Lower leg skin (tissue), 4 donors: ENCODE measurements at regions not wholly inside any gene's neighbourhood (a gene's known extent, or its start where the extent isn't known, plus 50 kb on each side); places are given as distances from the start of the nearest gene placed in this dataset.

Experiments
- DNase-seq, 2 donors: peaks; one replicate each; pipeline ENCODE4 v3.0.0-alpha.2; 2019; ENCODE audit warnings: low spot score in 2 of 2
- H3K4me3 ChIP-seq: fragments of 200-600 bp; sonication (generic); 2 replicates; pipeline ENCODE4 v1.5.1; 2017; ENCODE audit warnings: mild to moderate bottlenecking, low read depth; ENCODE audit not compliant: poor library complexity, severe bottlenecking
- POLR2A ChIP-seq, 2 donors: fragments of 450-650 bp; IDR thresholded peaks; one replicate each; pipeline ENCODE4 v1.6.1; 2016 to 2017; ENCODE audit warnings: antibody characterized with exemption in 2 of 2, mild to moderate bottlenecking in 1 of 2, moderate library complexity in 1 of 2
- WGBS, 2 donors: methylation state at CpG; one replicate each; pipeline ENCODE4 v1.1.5; 2018; 5-methylcytosine and 5-hydroxymethylcytosine counted together
- intact Hi-C: fragments of 100-400 bp; cut with DNase I; formaldehyde crosslinking; loops from one replicate; pipeline ENCODE4 v1.15.0; 2023; ENCODE audit warnings: low total_unique reads
- TF ChIP-seq, protein P1 (sequence below), 3 donors: fragments of 450-650 bp; IDR thresholded peaks; one replicate each; pipeline ENCODE4 v1.5.1; 2016; ENCODE audit warnings: antibody characterized with exemption in 3 of 3, mild to moderate bottlenecking in 3 of 3, moderate library complexity in 2 of 3

GRCh38 chr2:147471126-147471525, 373.7 kb upstream of the ACVR2A start:
- intact Hi-C loops, result no loop called here
- TF ChIP-seq, protein P1, sequence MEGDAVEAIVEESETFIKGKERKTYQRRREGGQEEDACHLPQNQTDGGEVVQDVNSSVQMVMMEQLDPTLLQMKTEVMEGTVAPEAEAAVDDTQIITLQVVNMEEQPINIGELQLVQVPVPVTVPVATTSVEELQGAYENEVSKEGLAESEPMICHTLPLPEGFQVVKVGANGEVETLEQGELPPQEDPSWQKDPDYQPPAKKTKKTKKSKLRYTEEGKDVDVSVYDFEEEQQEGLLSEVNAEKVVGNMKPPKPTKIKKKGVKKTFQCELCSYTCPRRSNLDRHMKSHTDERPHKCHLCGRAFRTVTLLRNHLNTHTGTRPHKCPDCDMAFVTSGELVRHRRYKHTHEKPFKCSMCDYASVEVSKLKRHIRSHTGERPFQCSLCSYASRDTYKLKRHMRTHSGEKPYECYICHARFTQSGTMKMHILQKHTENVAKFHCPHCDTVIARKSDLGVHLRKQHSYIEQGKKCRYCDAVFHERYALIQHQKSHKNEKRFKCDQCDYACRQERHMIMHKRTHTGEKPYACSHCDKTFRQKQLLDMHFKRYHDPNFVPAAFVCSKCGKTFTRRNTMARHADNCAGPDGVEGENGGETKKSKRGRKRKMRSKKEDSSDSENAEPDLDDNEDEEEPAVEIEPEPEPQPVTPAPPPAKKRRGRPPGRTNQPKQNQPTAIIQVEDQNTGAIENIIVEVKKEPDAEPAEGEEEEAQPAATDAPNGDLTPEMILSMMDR (IDR thresholded peaks at IDR 0.05), result no peak
- TF ChIP-seq POLR2A (IDR thresholded peaks at IDR 0.05), result no peak
- no peak overlapping the region for H3K4me3 ChIP-seq
- WGBS, 2 donors, result 82 to 94% methylated on average over 1 of the region's 1 CpG
- DNase-seq, result no peak

- intact Hi-C loops, result no loop called here
- H3K4me3 ChIP-seq, result no peak overlapping the region
- WGBS, 2 donors, result 67 to 83% methylated on average over 2 of the region's 2 CpGs
- DNase-seq, result no peak
- TF ChIP-seq, protein P1 (IDR thresholded peaks at IDR 0.05), result no peak
- no peak for TF ChIP-seq POLR2A (IDR thresholded peaks at IDR 0.05)
These were observed 375.4 kb upstream of the ACVR2A start for GRCh38 chr2:147469471-147469870.

GRCh38 chr2:147468963-147469362, 375.9 kb upstream of the ACVR2A start:
- 88 to 95% methylated on average over 5 of the region's 5 CpGs for WGBS, 2 donors
- no peak overlapping the region for H3K4me3 ChIP-seq
- intact Hi-C loops, result no loop called here
- TF ChIP-seq, protein P1 (IDR thresholded peaks at IDR 0.05), result no peak
- no peak for TF ChIP-seq POLR2A (IDR thresholded peaks at IDR 0.05)
- DNase-seq, result no peak

DNA sequence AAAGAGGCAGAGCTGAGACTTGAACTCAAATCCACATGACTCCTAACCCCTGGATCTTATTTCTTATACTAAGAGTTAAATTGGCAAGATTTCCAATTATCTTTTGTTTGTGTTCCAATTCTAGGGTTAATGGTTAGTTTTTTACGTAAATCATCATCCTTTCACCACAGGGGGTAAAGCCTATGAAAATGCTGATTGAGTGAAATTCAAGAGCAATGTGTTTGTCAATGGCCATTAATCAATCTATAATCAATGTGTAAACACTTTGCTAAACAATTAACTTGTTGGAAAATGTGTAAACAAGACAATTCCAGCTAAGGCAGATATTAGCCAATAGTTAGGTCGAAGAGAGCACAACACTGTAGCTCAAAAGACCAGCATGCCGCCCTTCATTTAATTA, 376.5 kb upstream of the ACVR2A start:
- intact Hi-C loops, result no loop called here
- 90% methylated on average over 3 of the region's 3 CpGs for WGBS, 2 donors
- no peak for TF ChIP-seq POLR2A (IDR thresholded peaks at IDR 0.05)
- TF ChIP-seq, protein P1 (IDR thresholded peaks at IDR 0.05), result no peak
- no peak for DNase-seq
- no peak overlapping the region for H3K4me3 ChIP-seq

DNA sequence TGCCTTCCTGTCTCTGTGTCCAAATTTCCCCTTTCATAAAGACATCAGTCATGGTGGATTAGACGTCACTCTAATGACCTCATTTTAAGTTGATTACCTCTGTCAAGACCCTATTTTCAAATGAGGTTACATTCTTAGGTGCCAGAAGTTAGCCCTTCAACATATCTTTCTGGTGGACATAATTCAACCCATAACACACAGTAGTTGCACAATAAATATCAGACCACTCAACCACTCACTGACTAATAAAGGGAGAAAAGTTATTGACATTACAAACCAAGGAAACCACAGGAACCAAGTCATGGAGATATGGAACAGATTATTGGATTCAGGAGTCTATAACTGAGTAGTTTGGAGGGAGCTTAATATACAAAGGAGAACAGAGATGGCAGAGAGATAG, 377.4 kb upstream of the ACVR2A start:
- DNase-seq, result no peak
- TF ChIP-seq POLR2A (IDR thresholded peaks at IDR 0.05), result no peak
- TF ChIP-seq, protein P1 (IDR thresholded peaks at IDR 0.05), result no peak
- 86 to 87% methylated on average over 1 of the region's 1 CpG for WGBS, 2 donors
- intact Hi-C loops, result no loop called here
- no peak overlapping the region for H3K4me3 ChIP-seq

- WGBS, 2 donors, result 27 to 30% methylated on average over 3 of the region's 3 CpGs
- no peak for TF ChIP-seq POLR2A (IDR thresholded peaks at IDR 0.05)
- TF ChIP-seq, protein P1 (IDR thresholded peaks at IDR 0.05), result no peak
- DNase-seq, result no peak
- H3K4me3 ChIP-seq, result no peak overlapping the region
- intact Hi-C loops, result no loop called here
These were observed 380.0 kb upstream of the ACVR2A start for GRCh38 chr2:147464737-147465357.
